Colonic mucosa (tissue), 4 donors: ENCODE measurements at regions not wholly inside any gene's neighbourhood (a gene's known extent, or its start where the extent isn't known, plus 50 kb on each side); places are given as distances from the start of the nearest gene placed in this dataset.
A peak's percentile ranks its signal among the peaks of the same experiment; 100 is the strongest.

Source experiments
- DNase-seq: peaks from one replicate; pipeline ENCODE4 v3.0.0-alpha.2; 2020
- H3K27ac ChIP-seq: fragments of 200-600 bp; one replicate; pipeline ENCODE4 v1.8.0; 2021
- H3K27me3 ChIP-seq: fragments of 200-600 bp; one replicate; pipeline ENCODE4 v1.8.0; 2021
- H3K36me3 ChIP-seq: fragments of 200-600 bp; one replicate; pipeline ENCODE4 v1.8.0; 2021
- H3K4me1 ChIP-seq: fragments of 200-600 bp; one replicate; pipeline ENCODE4 v1.8.0; 2021; ENCODE audit warnings: mild to moderate bottlenecking
- H3K4me3 ChIP-seq: fragments of 200-600 bp; one replicate; pipeline ENCODE4 v1.8.0; 2021
- H3K9ac ChIP-seq, 2 donors: one replicate each; pipeline ENCODE4 v1.7.0; 2013; ENCODE audit warnings: control low read depth in 2 of 2, low read depth in 2 of 2, low read length in 2 of 2
- H3K9me3 ChIP-seq: fragments of 200-600 bp; one replicate; pipeline ENCODE4 v1.8.0; 2021
- CTCF ChIP-seq: fragments of 200-600 bp; IDR thresholded peaks from one replicate; pipeline ENCODE4 v1.8.0; 2022; ENCODE audit warnings: antibody characterized with exemption, mild to moderate bottlenecking
- intact Hi-C: fragments of 100-400 bp; cut with DNase I; formaldehyde crosslinking; loops from one replicate; pipeline ENCODE4 v1.14.1; 2022
- donor health status: healthy.
- donor health status: DM: no; HTN: no; CAD: no.
- donor health status: DM: no; HTN: no; CAD: no.

- Histone ChIP-seq H3K9me3 (no peaks in the 10 kb centered on the region), H3K27ac (no peak overlapping the region), H3K9ac (no peak overlapping the region), H3K4me3 (no peak overlapping the region), H3K36me3 (no peaks in the 10 kb centered on the region), H3K27me3 (no peaks in the 10 kb centered on the region), H3K4me1 (no peaks in the 10 kb centered on the region)
- no peak for DNase-seq
- TF ChIP-seq CTCF: no peak
- intact Hi-C loops: no loop called here
Measured at GRCh38 chr5:96257904-96258303, 175.1 kb downstream of the PCSK1 start.

- no peaks in the 10 kb centered on the region for H3K9me3 ChIP-seq
- H3K4me3 ChIP-seq: no peak overlapping the region
- no peak for TF ChIP-seq CTCF
- DNase-seq: peak; percentile 29
- H3K27me3 ChIP-seq: no peaks in the 10 kb centered on the region
- H3K4me1 ChIP-seq: no peaks in the 10 kb centered on the region
- intact Hi-C loops: no loop called here
- H3K9ac ChIP-seq: no peak overlapping the region
- no peak overlapping the region for H3K27ac ChIP-seq
- no peaks in the 10 kb centered on the region for H3K36me3 ChIP-seq
Measured at GRCh38 chr5:96256795-96257470, 176.1 kb downstream of the PCSK1 start.

GRCh38 chr5:96254980-96255691 lies 177.9 kb downstream of the PCSK1 start:
- intact Hi-C loops: no loop called here
- Histone ChIP-seq H3K36me3 (no peaks in the 10 kb centered on the region), H3K9ac (no peak overlapping the region), H3K27me3 (no peaks in the 10 kb centered on the region), H3K9me3 (no peaks in the 10 kb centered on the region), H3K4me1 (no peaks in the 10 kb centered on the region), H3K27ac (no peak overlapping the region), H3K4me3 (no peak overlapping the region)
- no peak for DNase-seq
- TF ChIP-seq CTCF: no peak

DNA sequence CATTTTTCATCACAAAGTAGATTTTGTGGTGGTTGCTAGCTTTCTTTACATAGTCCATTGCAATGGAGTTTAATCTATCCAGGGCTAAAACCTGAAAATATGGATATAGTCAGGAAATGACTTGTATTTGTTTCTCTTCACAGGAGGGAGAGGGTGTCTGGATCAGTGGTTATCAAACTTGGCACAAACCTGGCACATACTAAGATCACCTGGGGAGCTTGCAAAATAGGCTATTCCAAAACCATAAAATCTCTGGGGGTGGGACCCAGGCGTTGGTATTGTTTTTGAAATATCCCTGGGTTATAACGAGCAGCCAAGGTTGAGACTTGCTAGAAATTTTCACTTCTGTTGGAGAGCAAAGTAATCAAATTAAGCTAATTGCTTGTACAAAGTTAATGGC lies 179.9 kb downstream of the PCSK1 start:
- no peak for DNase-seq
- H3K9ac ChIP-seq: no peak overlapping the region
- no peak overlapping the region for H3K27ac ChIP-seq
- H3K36me3 ChIP-seq: no peaks in the 10 kb centered on the region
- intact Hi-C loops: no loop called here
- no peak overlapping the region for H3K4me3 ChIP-seq
- no peaks in the 10 kb centered on the region for H3K4me1 ChIP-seq
- H3K27me3 ChIP-seq: no peaks in the 10 kb centered on the region
- no peaks in the 10 kb centered on the region for H3K9me3 ChIP-seq
- no peak for TF ChIP-seq CTCF

DNA sequence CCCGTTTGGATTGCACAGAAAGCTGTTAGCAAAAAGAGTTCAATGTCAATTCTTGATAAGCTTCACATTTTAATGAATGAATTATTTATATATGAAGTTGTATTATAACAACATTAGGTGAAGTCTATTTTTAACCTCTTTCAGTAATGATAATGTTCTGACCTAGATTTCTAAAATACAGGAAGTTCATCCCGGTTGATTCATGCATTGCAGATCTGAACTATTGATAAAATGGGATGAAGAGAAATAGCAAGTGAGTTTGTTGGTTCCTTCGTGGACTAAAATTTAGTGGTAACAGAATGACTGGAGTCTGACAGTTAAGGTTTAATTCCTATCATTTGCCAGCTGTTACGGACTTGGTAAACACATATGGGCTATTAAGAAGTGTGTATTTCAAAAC lies 180.5 kb downstream of the PCSK1 start:
- no peaks in the 10 kb centered on the region for H3K27me3 ChIP-seq
- intact Hi-C loops: no loop called here
- no peak overlapping the region for H3K27ac ChIP-seq
- no peak overlapping the region for H3K9ac ChIP-seq
- H3K4me1 ChIP-seq: no peaks in the 10 kb centered on the region
- no peaks in the 10 kb centered on the region for H3K9me3 ChIP-seq
- H3K36me3 ChIP-seq: no peaks in the 10 kb centered on the region
- no peak for TF ChIP-seq CTCF
- no peak for DNase-seq
- no peak overlapping the region for H3K4me3 ChIP-seq
